Mesenchymal stem cell (in vitro differentiated cells and primary cell): ENCODE measurements at regions not wholly inside any gene's neighbourhood (a gene's known extent, or its start where the extent isn't known, plus 50 kb on each side); places are given as distances from the start of the nearest gene placed in this dataset.
"Not testable (repeated sequence)": the region's sequence is repeated elsewhere in the genome, so short reads cannot be mapped to it uniquely, and the experiment has no call there.

Experiments
- DNase-seq: peaks from one replicate; pipeline ENCODE4 v3.0.0-alpha.2; 2013
- H2AFZ ChIP-seq: one replicate; pipeline ENCODE4 v1.6.1; 2013; ENCODE audit warnings: low read depth, mild to moderate bottlenecking, control low read depth, inconsistent platforms, low read length, moderate library complexity
- H2AK5ac ChIP-seq: 2 replicates; pipeline ENCODE4 v1.6.1; 2013; ENCODE audit warnings: low read length, moderate library complexity, mild to moderate bottlenecking, inconsistent platforms; ENCODE audit not compliant: severe bottlenecking
- H2BK120ac ChIP-seq: one replicate; pipeline ENCODE4 v1.6.1; 2013; ENCODE audit warnings: low read depth, mild to moderate bottlenecking, inconsistent platforms, low read length, moderate library complexity
- H2BK12ac ChIP-seq, 2 experiments: one replicate each; pipeline ENCODE4 v1.6.1; 2013; ENCODE audit warnings: inconsistent platforms in 2 of 2, low read length in 2 of 2, mild to moderate bottlenecking in 2 of 2, moderate library complexity in 2 of 2, control low read depth in 1 of 2
- H2BK15ac ChIP-seq: one replicate; pipeline ENCODE4 v1.6.1; 2013; ENCODE audit warnings: mild to moderate bottlenecking, low read depth, inconsistent platforms; ENCODE audit not compliant: poor library complexity, severe bottlenecking
- H2BK5ac ChIP-seq: 2 replicates; pipeline ENCODE4 v1.6.1; 2013; ENCODE audit warnings: low read depth, mild to moderate bottlenecking, low read length, control low read depth, inconsistent platforms; ENCODE audit not compliant: poor library complexity, severe bottlenecking
- H3K14ac ChIP-seq, 2 experiments: one replicate each; pipeline ENCODE4 v1.6.1; 2013; ENCODE audit warnings: inconsistent platforms in 2 of 2, low read length in 2 of 2, control low read depth in 1 of 2, mild to moderate bottlenecking in 1 of 2, moderate library complexity in 1 of 2
- H3K18ac ChIP-seq, 2 experiments: one replicate each; pipeline ENCODE4 v1.6.1; 2013; ENCODE audit warnings: inconsistent platforms in 2 of 2, low read length in 2 of 2, control low read depth in 1 of 2, low read depth in 1 of 2, mild to moderate bottlenecking in 1 of 2
- H3K23ac ChIP-seq, 2 experiments: one replicate each; pipeline ENCODE4 v1.6.1; 2013; ENCODE audit warnings: inconsistent platforms in 2 of 2, low read length in 2 of 2, mild to moderate bottlenecking in 2 of 2, moderate library complexity in 2 of 2, control low read depth in 1 of 2
- H3K27ac ChIP-seq: 2 replicates; pipeline ENCODE4 v1.5.1; 2013; ENCODE audit warnings: mild to moderate bottlenecking, moderate library complexity, low read length, control low read depth, inconsistent platforms; ENCODE audit not compliant: poor library complexity, severe bottlenecking
- H3K27me3 ChIP-seq, 2 experiments: 2 replicates each; pipeline versions ENCODE4 v1.6.1 to v1.7.0; 2013; ENCODE audit warnings: low read length in 2 of 2, mild to moderate bottlenecking in 2 of 2, moderate library complexity in 2 of 2, control low read depth in 1 of 2, inconsistent platforms in 1 of 2; ENCODE audit not compliant: control insufficient read depth in 1 of 2, insufficient read depth in 1 of 2
- H3K36me3 ChIP-seq, 2 experiments: 2 replicates each; pipeline versions ENCODE4 v1.6.1 to v1.7.0; 2013; ENCODE audit warnings: low read length in 2 of 2, control low read depth in 1 of 2, inconsistent platforms in 1 of 2, low read depth in 1 of 2, mild to moderate bottlenecking in 1 of 2; ENCODE audit not compliant: insufficient read depth in 2 of 2, control insufficient read depth in 1 of 2
- H3K4ac ChIP-seq, 2 experiments: one replicate each; pipeline ENCODE4 v1.6.1; 2013; ENCODE audit warnings: inconsistent platforms in 2 of 2, low read length in 2 of 2, mild to moderate bottlenecking in 2 of 2, moderate library complexity in 2 of 2, control low read depth in 1 of 2, low read depth in 1 of 2
- H3K4me1 ChIP-seq: 2 replicates; pipeline ENCODE4 v1.6.1; 2013; ENCODE audit warnings: low read depth, low read length, control low read depth; ENCODE audit not compliant: control insufficient read depth, insufficient read depth
- H3K4me2 ChIP-seq: 2 replicates; pipeline ENCODE4 v1.6.1; 2013; ENCODE audit warnings: low read length, mild to moderate bottlenecking, inconsistent platforms; ENCODE audit not compliant: poor library complexity, severe bottlenecking
- H3K4me3 ChIP-seq, 2 experiments: 2 replicates each; pipeline versions ENCODE4 v1.5.1 to v1.7.0; 2013; ENCODE audit warnings: low read length in 2 of 2, mild to moderate bottlenecking in 2 of 2, control low read depth in 1 of 2, low read depth in 1 of 2; ENCODE audit not compliant: insufficient read depth in 1 of 2
- H3K79me1 ChIP-seq: replicated peaks from 2 replicates; pipeline ENCODE4 v1.6.1; 2013; ENCODE audit warnings: mild to moderate bottlenecking, control low read depth, low read length, inconsistent platforms; ENCODE audit not compliant: poor library complexity, severe bottlenecking
- H3K9ac ChIP-seq: 2 replicates; pipeline ENCODE4 v1.7.0; 2013; ENCODE audit warnings: mild to moderate bottlenecking, low read length, moderate library complexity
- H3K9me3 ChIP-seq: 2 replicates; pipeline ENCODE4 v1.7.0; 2013; ENCODE audit warnings: mild to moderate bottlenecking, low read length; ENCODE audit not compliant: control insufficient read depth
- H4K8ac ChIP-seq: one replicate; pipeline ENCODE4 v1.6.1; 2013; ENCODE audit warnings: inconsistent platforms, mild to moderate bottlenecking, low read length, moderate library complexity
- H4K91ac ChIP-seq: one replicate; pipeline ENCODE4 v1.6.1; 2013; ENCODE audit warnings: mild to moderate bottlenecking, low read length, inconsistent platforms
- WGBS: methylation state at CpG from one replicate; pipeline ENCODE4 v1.1.7; 2013; ENCODE audit warnings: mixed read lengths; 5-methylcytosine and 5-hydroxymethylcytosine counted together

GRCh38 chr12:33076401-33076800 is 179.8 kb upstream of the PKP2 start:
- 94% methylated on average over 9 of the region's 9 CpGs for WGBS
- not testable (repeated sequence) for H3K18ac ChIP-seq

GRCh38 chr12:33075130-33075766 is 178.7 kb upstream of the PKP2 start:
- H3K27me3 ChIP-seq, H2BK120ac ChIP-seq, H3K18ac ChIP-seq, H3K36me3 ChIP-seq, H2BK5ac ChIP-seq, H3K4me3 ChIP-seq, H2AK5ac ChIP-seq, H3K23ac ChIP-seq, H3K79me1 ChIP-seq, H4K8ac ChIP-seq, H3K9ac ChIP-seq, H4K91ac ChIP-seq, DNase-seq, H2AFZ ChIP-seq, H3K4me2 ChIP-seq, H3K27ac ChIP-seq, H3K14ac ChIP-seq, H3K9me3 ChIP-seq, H3K4me1 ChIP-seq, H2BK12ac ChIP-seq, H2BK15ac ChIP-seq, H3K4ac ChIP-seq: not testable (repeated sequence)
- 88% methylated on average over 23 of the region's 25 CpGs for WGBS

More at GRCh38 chr12:33076401-33076800, 179.8 kb upstream of the PKP2 start:
- not testable (repeated sequence) for H3K9me3 ChIP-seq, H4K8ac ChIP-seq, H2BK120ac ChIP-seq, H3K27me3 ChIP-seq, H3K23ac ChIP-seq, H2BK5ac ChIP-seq, H3K4me3 ChIP-seq, H3K4ac ChIP-seq, H2BK12ac ChIP-seq, H3K36me3 ChIP-seq, H3K9ac ChIP-seq, H3K4me1 ChIP-seq, H3K4me2 ChIP-seq, H2AK5ac ChIP-seq, H3K14ac ChIP-seq, H3K27ac ChIP-seq, H4K91ac ChIP-seq, H3K79me1 ChIP-seq, DNase-seq, H2AFZ ChIP-seq, H2BK15ac ChIP-seq

DNA sequence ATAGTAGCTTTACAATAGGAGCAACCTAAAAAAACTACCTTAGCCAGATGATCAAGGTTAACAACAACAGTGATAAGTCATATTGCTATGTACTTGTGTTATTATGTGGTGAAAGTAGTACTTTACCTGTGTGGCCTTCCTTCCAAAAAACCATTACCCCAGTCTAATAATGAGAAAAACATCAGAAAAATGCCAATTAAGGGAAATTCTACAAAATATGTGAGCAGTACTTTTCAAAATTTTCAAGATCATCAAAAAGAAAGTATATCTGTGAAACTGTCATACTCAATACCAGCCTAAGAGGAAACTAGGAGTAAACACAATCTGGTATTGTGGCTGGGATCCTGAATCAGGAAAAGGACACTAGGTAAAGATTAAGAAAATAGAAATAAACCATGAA is 165.3 kb upstream of the PKP2 start:
- H3K27ac ChIP-seq = no peak overlapping the region
- H2BK12ac ChIP-seq = no peak overlapping the region
- no peak overlapping the region for H2AFZ ChIP-seq
- H2AK5ac ChIP-seq = no peak overlapping the region
- H4K8ac ChIP-seq = no peak overlapping the region
- no peak overlapping the region for H3K9ac ChIP-seq
- no peak overlapping the region for H3K4ac ChIP-seq
- H3K9me3 ChIP-seq = peaks cover 3% of the 10 kb centered on the region
- no peak overlapping the region for H3K4me3 ChIP-seq
- H2BK5ac ChIP-seq = no peak overlapping the region
- H3K18ac ChIP-seq = no peak overlapping the region
- no peaks in the 10 kb centered on the region for H3K27me3 ChIP-seq
- no peak overlapping the region for H3K23ac ChIP-seq
- no peak overlapping the region for H3K4me2 ChIP-seq
- H4K91ac ChIP-seq = no peak overlapping the region
- no peaks in the 10 kb centered on the region for H3K36me3 ChIP-seq
- no peak for DNase-seq
- no peak overlapping the region for H2BK120ac ChIP-seq
- H3K79me1 ChIP-seq = no peaks in the 10 kb centered on the region
- H3K14ac ChIP-seq = no peak overlapping the region
- no peak overlapping the region for H2BK15ac ChIP-seq
- H3K4me1 ChIP-seq = no peaks in the 10 kb centered on the region

GRCh38 chr12:33054371-33054770 is 157.8 kb upstream of the PKP2 start:
- no peaks in the 10 kb centered on the region for H3K4me1 ChIP-seq
- no peak overlapping the region for H3K9ac ChIP-seq
- H3K27me3 ChIP-seq = no peaks in the 10 kb centered on the region
- no peaks in the 10 kb centered on the region for H3K9me3 ChIP-seq
- no peak overlapping the region for H3K23ac ChIP-seq
- no peak overlapping the region for H2AFZ ChIP-seq
- H2BK120ac ChIP-seq = no peak overlapping the region
- H2BK12ac ChIP-seq = no peak overlapping the region
- H2BK15ac ChIP-seq = no peak overlapping the region
- H3K27ac ChIP-seq = no peak overlapping the region
- no peak overlapping the region for H3K4me3 ChIP-seq
- H3K4ac ChIP-seq = no peak overlapping the region
- 77% methylated on average over 3 of the region's 3 CpGs for WGBS
- H4K91ac ChIP-seq = no peak overlapping the region
- H2BK5ac ChIP-seq = no peak overlapping the region
- H3K36me3 ChIP-seq = no peaks in the 10 kb centered on the region
- no peak overlapping the region for H3K18ac ChIP-seq
- no peak for DNase-seq
- no peak overlapping the region for H4K8ac ChIP-seq
- no peak overlapping the region for H3K14ac ChIP-seq
- no peak overlapping the region for H2AK5ac ChIP-seq
- no peaks in the 10 kb centered on the region for H3K79me1 ChIP-seq
- H3K4me2 ChIP-seq = no peak overlapping the region
